A673 (cell line): ENCODE measurements at regions not wholly inside any gene's neighbourhood (a gene's known extent, or its start where the extent isn't known, plus 50 kb on each side); places are given as distances from the start of the nearest gene placed in this dataset.
"Not testable (repeated sequence)": the region's sequence is repeated elsewhere in the genome, so short reads cannot be mapped to it uniquely, and the experiment has no call there.

ENCODE experiments used
- BruUV-seq: library from RNA; stranded (reverse); fragments of 400-500 nt; replicated peaks from 2 replicates; lab custom pipeline; 2021; lab: Mats Ljungman, UMichigan
- CTCF ChIA-PET: fragments of 300-600 bp; sonication (Branson Sonifier 250); formaldehyde crosslinking; loops from one replicate; lab custom pipeline; 2022; ENCODE audit warnings: antibody characterized with exemption; lab: Charles Lee
- POLR2A ChIA-PET: fragments of 300-600 bp; sonication (Branson Sonifier 250); formaldehyde crosslinking; loops from one replicate; lab custom pipeline; 2022; ENCODE audit warnings: antibody characterized with exemption; ENCODE audit not compliant: low non-redundant PET; lab: Charles Lee
- DNase-seq: peaks from one replicate; pipeline ENCODE4 v3.0.0-alpha.2; 2015; ENCODE audit warnings: low spot score
- H3K27ac ChIP-seq: fragments of 200-600 bp; sonication (generic); 2 replicates; pipeline ENCODE4 v1.5.1; 2016; ENCODE audit warnings: mixed run types, low read depth, mild to moderate bottlenecking, mixed read lengths, antibody characterized with exemption, low read length; ENCODE audit not compliant: poor library complexity, severe bottlenecking
- H3K27me3 ChIP-seq: fragments of 200-600 bp; sonication (generic); replicated peaks from 2 replicates; pipeline ENCODE4 v1.6.1; 2017; ENCODE audit warnings: mixed run types, low read depth, mild to moderate bottlenecking, mixed read lengths, antibody characterized with exemption, low read length; ENCODE audit not compliant: insufficient read depth, poor library complexity
- H3K36me3 ChIP-seq: fragments of 200-600 bp; sonication (generic); 2 replicates; pipeline ENCODE4 v1.6.1; 2016; ENCODE audit warnings: mixed run types, mild to moderate bottlenecking, mixed read lengths, antibody characterized with exemption, low read length; ENCODE audit not compliant: insufficient read depth, poor library complexity, severe bottlenecking
- H3K4me1 ChIP-seq: fragments of 200-600 bp; sonication (generic); 2 replicates; pipeline ENCODE4 v1.6.1; 2017; ENCODE audit warnings: mixed run types, mild to moderate bottlenecking, mixed read lengths, antibody characterized with exemption, low read length; ENCODE audit not compliant: insufficient read depth, poor library complexity, severe bottlenecking
- H3K4me3 ChIP-seq: fragments of 200-600 bp; sonication (generic); 2 replicates; pipeline ENCODE4 v1.5.1; 2016; ENCODE audit warnings: low read depth, mixed run types, mild to moderate bottlenecking, mixed read lengths, low read length; ENCODE audit not compliant: poor library complexity, severe bottlenecking
- H3K9me3 ChIP-seq: fragments of 200-600 bp; sonication (generic); 2 replicates; pipeline ENCODE4 v1.6.1; 2016; ENCODE audit warnings: mixed run types, low read depth, mild to moderate bottlenecking, mixed read lengths, antibody characterized with exemption, low read length; ENCODE audit not compliant: poor library complexity, severe bottlenecking
- EZH2 ChIP-seq: fragments of 200-600 bp; sonication (generic); IDR thresholded peaks from 2 replicates; pipeline ENCODE4 v1.6.1; 2017; ENCODE audit warnings: borderline replicate concordance, low read depth, mild to moderate bottlenecking, mixed read lengths, antibody characterized with exemption, low read length; ENCODE audit not compliant: poor library complexity, severe bottlenecking
- intact Hi-C: fragments of 100-400 bp; cut with micrococcal nuclease; formaldehyde crosslinking; loops from one replicate; pipeline ENCODE4 v1.10.0; 2022; ENCODE audit not compliant: unreplicated experiment
- TF ChIP-seq, protein P1 (sequence below): fragments of 300-800, 200-600 bp; sonication (generic); conservative IDR thresholded peaks from 2 replicates; pipeline ENCODE4 v1.5.1; 2017; ENCODE audit warnings: low read depth, mild to moderate bottlenecking, antibody characterized with exemption, low read length, moderate library complexity, mixed read lengths

- Histone ChIP-seq H3K4me3 (no peak overlapping the region), H3K36me3 (no peaks in the 10 kb centered on the region), H3K4me1 (peaks cover 2% of the 10 kb centered on the region), H3K27me3 (no peaks in the 10 kb centered on the region), H3K9me3 (no peaks in the 10 kb centered on the region), H3K27ac (no peak overlapping the region)
- POLR2A ChIA-PET, result interaction anchor here (0.6 kb wide), 1 partner anchor 1698 kb away, joined by 4 read pairs; no protein-coding TSS in a partner anchor
- DNase-seq, result peak; percentile 55
- no peak for TF ChIP-seq EZH2
- TF ChIP-seq, protein P1, sequence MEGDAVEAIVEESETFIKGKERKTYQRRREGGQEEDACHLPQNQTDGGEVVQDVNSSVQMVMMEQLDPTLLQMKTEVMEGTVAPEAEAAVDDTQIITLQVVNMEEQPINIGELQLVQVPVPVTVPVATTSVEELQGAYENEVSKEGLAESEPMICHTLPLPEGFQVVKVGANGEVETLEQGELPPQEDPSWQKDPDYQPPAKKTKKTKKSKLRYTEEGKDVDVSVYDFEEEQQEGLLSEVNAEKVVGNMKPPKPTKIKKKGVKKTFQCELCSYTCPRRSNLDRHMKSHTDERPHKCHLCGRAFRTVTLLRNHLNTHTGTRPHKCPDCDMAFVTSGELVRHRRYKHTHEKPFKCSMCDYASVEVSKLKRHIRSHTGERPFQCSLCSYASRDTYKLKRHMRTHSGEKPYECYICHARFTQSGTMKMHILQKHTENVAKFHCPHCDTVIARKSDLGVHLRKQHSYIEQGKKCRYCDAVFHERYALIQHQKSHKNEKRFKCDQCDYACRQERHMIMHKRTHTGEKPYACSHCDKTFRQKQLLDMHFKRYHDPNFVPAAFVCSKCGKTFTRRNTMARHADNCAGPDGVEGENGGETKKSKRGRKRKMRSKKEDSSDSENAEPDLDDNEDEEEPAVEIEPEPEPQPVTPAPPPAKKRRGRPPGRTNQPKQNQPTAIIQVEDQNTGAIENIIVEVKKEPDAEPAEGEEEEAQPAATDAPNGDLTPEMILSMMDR, result no peak
- no TSS peak for BruUV-seq
- CTCF ChIA-PET, result interaction anchor here (2.5 kb wide), 1 partner anchor 122 kb away, joined by 9 read pairs; no protein-coding TSS in a partner anchor
- intact Hi-C loops, result no loop called here
Measured at GRCh38 chr6:85360794-85361642, 88.9 kb upstream of the NT5E start.

DNA sequence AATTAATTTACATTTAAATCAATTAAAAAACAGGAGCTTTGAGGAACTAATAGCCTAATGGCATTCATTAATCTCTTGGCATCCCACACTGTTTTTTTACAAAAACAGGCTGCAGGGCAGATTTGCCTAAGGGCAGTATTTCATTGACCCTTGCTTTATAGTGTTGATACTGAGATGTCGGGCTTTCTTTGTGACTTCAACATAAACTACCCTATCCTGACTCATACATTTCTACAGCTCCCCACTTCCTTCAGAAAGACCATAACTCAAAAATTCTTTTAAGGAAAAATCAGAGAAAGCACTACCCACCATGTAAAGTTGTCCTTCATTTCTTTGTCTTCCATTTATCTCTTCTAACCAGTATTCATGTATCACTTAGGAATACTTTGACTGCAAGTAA, 92.2 kb upstream of the NT5E start:
- Histone ChIP-seq H3K27me3 (no peaks in the 10 kb centered on the region), H3K36me3 (no peaks in the 10 kb centered on the region), H3K27ac (no peak overlapping the region), H3K4me1 (peaks cover 2% of the 10 kb centered on the region), H3K9me3 (no peaks in the 10 kb centered on the region), H3K4me3 (no peak overlapping the region)
- intact Hi-C loops, result loop anchor here (5.0 kb wide), 1 partner anchor 45 kb away; no protein-coding TSS in a partner anchor
- TF ChIP-seq, protein P1, result no peak
- no peak for TF ChIP-seq EZH2
- BruUV-seq, result no TSS peak
- ChIA-PET POLR2A (no interaction called here), CTCF (no interaction called here)
- no peak for DNase-seq

GRCh38 chr6:85356743-85357142, 93.1 kb upstream of the NT5E start:
- H3K36me3 ChIP-seq, H3K27ac ChIP-seq, CTCF ChIA-PET, H3K4me3 ChIP-seq, POLR2A ChIA-PET, DNase-seq, H3K9me3 ChIP-seq, BruUV-seq, H3K27me3 ChIP-seq, H3K4me1 ChIP-seq: not testable (repeated sequence)
- intact Hi-C loops, result loop anchor here (5.0 kb wide), 1 partner anchor 46 kb away; no protein-coding TSS in a partner anchor
